GM06990 (cell line): ENCODE measurements at regions not wholly inside any gene's neighbourhood (a gene's known extent, or its start where the extent isn't known, plus 50 kb on each side); places are given as distances from the start of the nearest gene placed in this dataset.
"Not testable (repeated sequence)": the region's sequence is repeated elsewhere in the genome, so short reads cannot be mapped to it uniquely, and the experiment has no call there.

Experiments
- DNase-seq: peaks from one replicate; pipeline ENCODE4 v3.0.0-alpha.2; 2011; ENCODE audit not compliant: insufficient read length; ENCODE audit errors: extremely low read depth
- H3K27me3 ChIP-seq: replicated peaks from 2 replicates; pipeline ENCODE4 v1.6.0; 2011; ENCODE audit warnings: low read length; ENCODE audit not compliant: control insufficient read depth, insufficient read depth
- H3K36me3 ChIP-seq: 2 replicates; pipeline ENCODE4 v1.5.1; 2011; ENCODE audit warnings: low read length; ENCODE audit not compliant: control insufficient read depth, insufficient read depth
- H3K4me3 ChIP-seq: replicated peaks from 2 replicates; pipeline ENCODE4 v1.5.1; 2011; ENCODE audit warnings: low read depth, mild to moderate bottlenecking, control low read depth, low read length
- TF ChIP-seq, protein P1 (sequence below): IDR thresholded peaks from 2 replicates; pipeline ENCODE4 v1.5.1; 2011; ENCODE audit warnings: low read length, control low read depth, mild to moderate bottlenecking, inconsistent platforms; ENCODE audit not compliant: insufficient read depth, poor library complexity, severe bottlenecking

DNA sequence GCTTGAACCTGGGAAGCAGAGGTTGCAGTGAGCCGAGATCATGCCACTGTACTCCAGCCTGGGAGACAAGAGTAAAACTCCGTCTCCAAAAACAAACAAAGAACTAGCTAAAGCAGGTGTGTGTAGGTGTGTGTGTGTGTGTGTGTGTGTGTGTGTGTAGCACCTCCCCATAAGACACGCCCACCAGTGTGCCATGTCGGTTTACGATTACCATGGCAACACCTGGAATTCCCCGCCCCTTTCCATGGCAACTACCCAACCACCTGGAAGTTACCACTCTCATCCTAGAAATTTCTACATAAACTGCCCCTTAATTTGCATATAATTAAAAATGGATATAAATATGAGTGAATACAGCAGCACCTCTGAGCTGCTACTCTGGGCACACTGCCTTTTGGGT, 80.9 kb upstream of the ADGRE5 start:
- no peak for DNase-seq
- TF ChIP-seq, protein P1, sequence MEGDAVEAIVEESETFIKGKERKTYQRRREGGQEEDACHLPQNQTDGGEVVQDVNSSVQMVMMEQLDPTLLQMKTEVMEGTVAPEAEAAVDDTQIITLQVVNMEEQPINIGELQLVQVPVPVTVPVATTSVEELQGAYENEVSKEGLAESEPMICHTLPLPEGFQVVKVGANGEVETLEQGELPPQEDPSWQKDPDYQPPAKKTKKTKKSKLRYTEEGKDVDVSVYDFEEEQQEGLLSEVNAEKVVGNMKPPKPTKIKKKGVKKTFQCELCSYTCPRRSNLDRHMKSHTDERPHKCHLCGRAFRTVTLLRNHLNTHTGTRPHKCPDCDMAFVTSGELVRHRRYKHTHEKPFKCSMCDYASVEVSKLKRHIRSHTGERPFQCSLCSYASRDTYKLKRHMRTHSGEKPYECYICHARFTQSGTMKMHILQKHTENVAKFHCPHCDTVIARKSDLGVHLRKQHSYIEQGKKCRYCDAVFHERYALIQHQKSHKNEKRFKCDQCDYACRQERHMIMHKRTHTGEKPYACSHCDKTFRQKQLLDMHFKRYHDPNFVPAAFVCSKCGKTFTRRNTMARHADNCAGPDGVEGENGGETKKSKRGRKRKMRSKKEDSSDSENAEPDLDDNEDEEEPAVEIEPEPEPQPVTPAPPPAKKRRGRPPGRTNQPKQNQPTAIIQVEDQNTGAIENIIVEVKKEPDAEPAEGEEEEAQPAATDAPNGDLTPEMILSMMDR, result no peak
- no peaks in the 10 kb centered on the region for H3K27me3 ChIP-seq
- H3K4me3 ChIP-seq, result no peak overlapping the region
- H3K36me3 ChIP-seq, result no peaks in the 10 kb centered on the region

- not testable (repeated sequence) for H3K36me3 ChIP-seq, H3K27me3 ChIP-seq, DNase-seq
These were observed 81.9 kb upstream of the ADGRE5 start for GRCh38 chr19:14299224-14299827.

GRCh38 chr19:14297883-14298576, 83.2 kb upstream of the ADGRE5 start:
- DNase-seq, result not testable (repeated sequence)

More at GRCh38 chr19:14299224-14299827, 81.9 kb upstream of the ADGRE5 start:
- H3K4me3 ChIP-seq, result not testable (repeated sequence)

DNA sequence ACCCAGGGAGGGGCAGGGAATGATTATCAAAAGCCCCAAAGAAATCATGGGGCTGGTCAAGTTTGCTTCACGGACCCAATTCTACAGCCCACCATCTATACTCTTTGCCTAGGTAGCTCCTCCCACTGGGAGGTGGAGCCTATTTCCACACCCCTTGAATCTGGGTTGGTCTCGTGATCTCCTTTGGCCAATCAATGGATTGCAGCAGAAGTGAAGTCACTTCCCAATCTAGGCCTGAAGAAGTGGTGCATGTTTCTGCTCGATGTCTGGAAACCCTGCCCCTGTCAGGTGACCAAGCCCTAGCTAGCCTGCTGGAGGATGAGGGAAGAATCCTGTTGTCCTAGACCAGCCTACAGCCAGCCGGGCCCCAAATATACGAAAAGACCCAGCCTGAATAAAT, 86.3 kb upstream of the ADGRE5 start:
- not testable (repeated sequence) for H3K27me3 ChIP-seq, H3K36me3 ChIP-seq, DNase-seq, H3K4me3 ChIP-seq

More at GRCh38 chr19:14297883-14298576, 83.2 kb upstream of the ADGRE5 start:
- H3K27me3 ChIP-seq, H3K36me3 ChIP-seq, H3K4me3 ChIP-seq: not testable (repeated sequence)

DNA sequence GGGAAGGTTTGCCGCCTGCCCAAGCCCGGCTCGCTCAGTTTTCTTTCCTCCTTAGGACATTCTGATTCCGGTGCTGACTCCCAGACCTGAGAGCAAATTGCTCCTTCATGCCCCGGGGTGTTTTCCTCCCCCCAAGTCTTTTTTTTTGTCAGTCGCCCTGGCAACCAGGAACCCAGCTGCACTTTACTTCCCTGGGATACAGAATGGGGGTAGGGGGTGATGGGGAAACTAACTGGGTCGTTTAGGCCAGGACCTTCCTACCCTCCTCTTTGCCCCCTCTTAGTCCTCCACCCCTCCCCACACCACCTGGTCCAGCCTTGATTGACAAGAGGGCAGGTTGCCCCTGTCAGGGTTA, 87.5 kb upstream of the ADGRE5 start:
- H3K27me3 ChIP-seq, H3K4me3 ChIP-seq, DNase-seq, H3K36me3 ChIP-seq: not testable (repeated sequence)

DNA sequence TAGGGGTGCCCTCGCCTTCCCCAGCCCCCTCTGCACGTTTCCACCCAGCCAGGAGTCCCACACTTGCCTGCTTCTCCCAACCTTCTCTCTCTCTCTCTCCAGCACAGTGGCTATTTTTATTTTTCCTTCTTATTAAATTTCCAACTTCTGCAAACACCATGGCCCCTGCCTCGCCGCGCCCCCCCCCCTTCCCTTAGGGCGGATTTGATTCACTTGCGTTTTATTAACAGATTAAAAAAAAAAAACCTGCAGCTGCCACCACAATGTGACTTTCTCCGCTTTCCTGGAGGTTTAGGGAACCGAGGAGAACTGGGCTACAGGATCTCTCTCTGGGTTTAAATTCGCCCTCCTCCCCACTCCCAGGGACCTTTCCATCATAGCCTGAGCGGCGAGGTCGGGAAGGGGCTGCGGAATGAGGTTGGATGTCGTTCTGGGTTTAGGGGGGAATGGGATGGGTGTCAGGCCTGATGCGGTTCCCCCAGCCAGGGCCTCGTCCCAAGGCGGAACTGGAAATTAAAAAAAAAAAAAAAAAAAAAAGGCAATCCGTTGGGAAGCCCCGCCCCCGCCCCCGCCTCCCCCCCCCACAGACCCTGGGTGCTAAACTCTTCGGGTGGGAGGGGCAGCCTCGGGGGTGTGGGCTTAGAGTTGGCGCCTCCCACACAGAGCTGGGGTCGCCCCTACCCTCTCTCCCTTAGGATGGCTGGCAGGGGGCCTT, 87.3 kb upstream of the ADGRL1 start:
- not testable (repeated sequence) for H3K27me3 ChIP-seq, H3K4me3 ChIP-seq, H3K36me3 ChIP-seq, DNase-seq

GRCh38 chr19:14289810-14290209, 83.8 kb upstream of the ADGRL1 start:
- not testable (repeated sequence) for H3K36me3 ChIP-seq, H3K4me3 ChIP-seq, H3K27me3 ChIP-seq, DNase-seq

GRCh38 chr19:14287837-14288236, 81.9 kb upstream of the ADGRL1 start:
- not testable (repeated sequence) for H3K27me3 ChIP-seq, H3K4me3 ChIP-seq, DNase-seq, H3K36me3 ChIP-seq

DNA sequence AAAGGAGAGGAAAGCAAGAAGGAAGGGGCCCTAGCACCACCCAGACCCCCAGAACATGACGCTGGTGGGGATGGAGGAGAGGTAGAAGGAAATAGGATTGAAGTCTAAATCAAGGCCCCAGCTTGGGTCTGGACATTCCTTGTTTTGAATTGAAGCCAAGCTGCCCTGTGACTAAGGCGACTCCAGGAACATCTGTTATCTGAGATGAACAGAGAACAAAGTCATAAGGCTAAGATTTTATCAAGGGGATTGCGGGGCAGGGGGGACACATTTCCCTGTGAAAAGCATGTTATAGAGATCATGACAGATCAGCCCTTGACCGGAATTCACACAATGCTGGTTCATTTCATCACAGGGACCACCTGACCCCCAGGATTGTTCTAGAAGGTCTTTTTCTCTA, 80.6 kb upstream of the ADGRL1 start:
- H3K27me3 ChIP-seq, DNase-seq, H3K4me3 ChIP-seq, H3K36me3 ChIP-seq: not testable (repeated sequence)

- not testable (repeated sequence) for H3K27me3 ChIP-seq, H3K36me3 ChIP-seq, H3K4me3 ChIP-seq, DNase-seq
These were observed 79.8 kb upstream of the ADGRL1 start for GRCh38 chr19:14285726-14286125.

DNA sequence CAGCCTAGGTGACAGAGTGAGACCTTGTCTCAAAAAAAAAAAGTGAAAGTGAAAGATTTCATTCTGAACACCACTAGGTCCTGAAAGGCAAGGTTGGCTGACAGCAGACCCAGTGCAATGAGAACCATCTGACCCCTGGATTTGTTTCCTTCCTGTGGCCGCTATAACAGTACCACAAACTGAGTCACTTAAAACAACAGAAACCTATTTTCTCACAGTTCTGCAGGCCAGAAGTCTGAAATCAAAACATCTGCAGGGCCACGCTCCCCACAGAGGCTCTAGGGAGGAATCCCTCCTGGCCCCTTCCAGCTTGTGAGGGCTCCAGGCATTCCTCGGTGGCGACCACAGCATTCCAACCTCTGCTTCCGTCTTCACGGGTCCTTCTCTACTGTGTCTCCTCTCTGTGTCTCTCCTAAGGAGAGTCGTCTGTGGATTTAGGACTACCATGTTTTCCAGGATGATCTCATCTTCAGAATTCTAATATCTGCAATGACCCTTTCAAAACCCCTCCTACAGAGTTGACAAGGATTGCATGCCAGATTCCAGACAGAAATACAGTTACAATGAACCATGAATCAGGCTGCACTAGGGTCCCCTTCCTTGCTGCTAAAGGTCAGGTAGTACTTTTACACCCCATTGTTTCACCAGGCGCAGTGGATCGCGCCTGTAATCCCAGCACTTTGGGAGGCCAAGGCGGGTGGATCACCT, 78.0 kb upstream of the ADGRL1 start:
- not testable (repeated sequence) for H3K4me3 ChIP-seq, H3K27me3 ChIP-seq, H3K36me3 ChIP-seq
- peak; percentile 29 for DNase-seq

- H3K4me3 ChIP-seq, H3K36me3 ChIP-seq: not testable (repeated sequence)
These were observed 73.3 kb upstream of the ADGRL1 start for GRCh38 chr19:14279270-14279669.

More at GRCh38 chr19:14279270-14279669, 73.3 kb upstream of the ADGRL1 start:
- H3K27me3 ChIP-seq, DNase-seq: not testable (repeated sequence)
